A549 (cell line): ENCODE measurements at regions not wholly inside any gene's neighbourhood (a gene's known extent, or its start where the extent isn't known, plus 50 kb on each side); places are given as distances from the start of the nearest gene placed in this dataset.

ENCODE experiments used
- ATAC-seq, 2 experiments: fragments of 200-7000 bp in 1 of 2; fragments of >200 bp in 1 of 2; cut with Nextera tagmentation in 1 of 2; cut with Tn5 transposase in 1 of 2; 3 replicates each; pipeline versions ENCODE4 v1.8.0 to v1.9.1; 2018 to 2020; ENCODE audit warnings: mild to moderate bottlenecking in 1 of 2, moderate library complexity in 1 of 2
- CTCF ChIA-PET: fragments of 300-600 bp; sonication (Branson Sonifier 250); formaldehyde crosslinking; extraction: SDS; loops from one replicate; lab custom pipeline; 2021; ENCODE audit warnings: antibody characterized with exemption, inconsistent platforms; lab: Yijun Ruan, JAX
- POLR2A ChIA-PET: fragments of 350-600 bp; formaldehyde crosslinking; extraction: SDS; loops from one replicate; lab custom pipeline; 2021; ENCODE audit warnings: antibody characterized with exemption, inconsistent platforms; lab: Yijun Ruan, JAX
- DNase-seq, 2 experiments: peaks; one replicate each; pipeline versions ENCODE4 v3.0.0 to v3.0.0-alpha.2; 2011 to 2016; ENCODE audit warnings: low read depth in 1 of 2, low spot score in 1 of 2
- FAIRE-seq: peaks from 2 replicates; lab custom pipeline; 2011; peaks lifted over from hg19 to GRCh38; lab: Jason Lieb, UNC
- H3K27ac ChIP-seq, 2 experiments: fragments of >200 bp; sonication (Bioruptor Twin); formaldehyde crosslinking; 3 replicates each; pipeline ENCODE4 v1.5.1; 2016 to 2017
- H3K4me1 ChIP-seq: fragments of >200 bp; sonication (Bioruptor Twin); formaldehyde crosslinking; 3 replicates; pipeline ENCODE4 v1.6.1; 2016
- H3K4me2 ChIP-seq: fragments of >200 bp; sonication (Bioruptor Twin); formaldehyde crosslinking; 3 replicates; pipeline ENCODE4 v1.6.1; 2016
- H3K4me3 ChIP-seq: fragments of >200 bp; sonication (Bioruptor Twin); formaldehyde crosslinking; 3 replicates; pipeline ENCODE4 v1.5.1; 2016
- H3K9me3 ChIP-seq: fragments of >200 bp; sonication (Bioruptor Twin); formaldehyde crosslinking; 3 replicates; pipeline ENCODE4 v1.6.1; 2016
- BHLHE40 ChIP-seq: IDR thresholded peaks from 2 replicates; pipeline ENCODE4 v1.6.1; 2012; ENCODE audit warnings: low read depth, low read length, inconsistent platforms
- CBX2 ChIP-seq: fragments of 200-600 bp; sonication (generic); IDR thresholded peaks from 2 replicates; pipeline ENCODE4 v1.6.1; 2016; ENCODE audit warnings: low read depth, mild to moderate bottlenecking, borderline replicate concordance
- CBX8 ChIP-seq: fragments of 200-600 bp; sonication (generic); IDR thresholded peaks from 2 replicates; pipeline ENCODE4 v1.6.1; 2016
- CEBPB ChIP-seq, 2 experiments: fragments of >200 bp in 1 of 2; sonication (Bioruptor Twin) in 1 of 2; formaldehyde crosslinking in 1 of 2; IDR thresholded peaks; 2 replicates each; pipeline ENCODE4 v1.6.1; 2012 to 2016
- CHD4 ChIP-seq: fragments of 200-600 bp; sonication (generic); IDR thresholded peaks from 2 replicates; pipeline ENCODE4 v1.6.1; 2016; ENCODE audit warnings: antibody characterized with exemption, mild to moderate bottlenecking, borderline replicate concordance
- FOSL2 ChIP-seq, 2 experiments: fragments of 450-650 bp in 1 of 2; fragments of >200 bp in 1 of 2; sonication (Bioruptor Twin) in 1 of 2; formaldehyde crosslinking; IDR thresholded peaks; 2 replicates each; pipeline versions ENCODE4 v1.5.0 to v1.6.1; 2016 to 2020; ENCODE audit warnings: mild to moderate bottlenecking in 1 of 2, moderate library complexity in 1 of 2
- HDAC2 ChIP-seq: fragments of 200-600 bp; sonication (generic); IDR thresholded peaks from 2 replicates; pipeline ENCODE4 v1.6.1; 2016
- HOXB5 ChIP-seq: fragments of 250-450 bp; sonication (Bioruptor Pico); IDR thresholded peaks from 2 replicates; pipeline ENCODE4 v1.5.0; 2020; ENCODE audit warnings: mild to moderate bottlenecking, moderate library complexity
- JUN ChIP-seq, 2 experiments: fragments of >200 bp; sonication (Bioruptor Twin); formaldehyde crosslinking; IDR thresholded peaks; 2 replicates in 1 of 2; 3 replicates in 1 of 2; pipeline ENCODE4 v1.6.1; 2016 to 2017
- KDM1A ChIP-seq: fragments of 200-600 bp; sonication (generic); IDR thresholded peaks from 2 replicates; pipeline ENCODE4 v1.6.1; 2016; ENCODE audit warnings: low read depth, mild to moderate bottlenecking
- MAFK ChIP-seq: fragments of 450-650 bp; IDR thresholded peaks from 2 replicates; pipeline ENCODE4 v1.6.1; 2014; ENCODE audit not compliant: partially characterized antibody
- MAZ ChIP-seq: fragments of 150-350 bp; IDR thresholded peaks from 2 replicates; pipeline ENCODE4 v1.6.1; 2014; ENCODE audit warnings: antibody characterized with exemption, low read depth, low read length, borderline replicate concordance
- RAD21 ChIP-seq, 2 experiments: fragments of >200 bp in 1 of 2; sonication (Bioruptor Twin) in 1 of 2; formaldehyde crosslinking in 1 of 2; IDR thresholded peaks in 1 of 2; conservative IDR thresholded peaks in 1 of 2; 2 replicates in 1 of 2; 3 replicates in 1 of 2; pipeline ENCODE4 v1.6.1; 2012 to 2018; ENCODE audit warnings: inconsistent platforms in 1 of 2
- RCOR1 ChIP-seq: fragments of 150-350 bp; IDR thresholded peaks from 2 replicates; pipeline ENCODE4 v1.6.1; 2014; ENCODE audit warnings: antibody characterized with exemption, low read length, low read depth
- RFX5 ChIP-seq: fragments of 450-650 bp; IDR thresholded peaks from 2 replicates; pipeline ENCODE4 v1.7.1; 2014; ENCODE audit warnings: antibody characterized with exemption, mild to moderate bottlenecking, moderate library complexity
- RNF2 ChIP-seq: fragments of 200-600 bp; sonication (generic); IDR thresholded peaks from 2 replicates; pipeline ENCODE4 v1.6.1; 2016; ENCODE audit warnings: low read depth, mild to moderate bottlenecking, antibody characterized with exemption, moderate library complexity, borderline replicate concordance
- SMC3 ChIP-seq: fragments of >200 bp; sonication (Bioruptor Twin); formaldehyde crosslinking; IDR thresholded peaks from 3 replicates; pipeline ENCODE4 v1.6.1; 2018; ENCODE audit warnings: inconsistent platforms
- TFCP2L1 ChIP-seq: fragments of 250-450 bp; sonication (Bioruptor Pico); IDR thresholded peaks from 2 replicates; pipeline ENCODE4 v1.5.0; 2021; ENCODE audit warnings: mild to moderate bottlenecking
- ZC3H11A ChIP-seq: fragments of 450-650 bp; IDR thresholded peaks from 2 replicates; pipeline ENCODE4 v1.6.1; 2014; ENCODE audit warnings: antibody characterized with exemption, mild to moderate bottlenecking
- WGBS: methylation state at CpG from one replicate; pipeline ENCODE4 v1.1.6; 2017; ENCODE audit errors: missing lambda C conversion rate; 5-methylcytosine and 5-hydroxymethylcytosine counted together
- TF ChIP-seq, protein P1 (sequence below): fragments of >200 bp; sonication (Bioruptor Twin); formaldehyde crosslinking; IDR thresholded peaks from 2 replicates; pipeline ENCODE4 v1.6.1; 2016
- TF ChIP-seq, protein P2 (sequence below): IDR thresholded peaks from 2 replicates; pipeline ENCODE4 v1.6.1; 2012
- TF ChIP-seq, protein P3 (sequence below): fragments of 250-450 bp; sonication (Bioruptor Pico); IDR thresholded peaks from 2 replicates; pipeline ENCODE4 v1.5.0; 2020; ENCODE audit warnings: low read depth, mild to moderate bottlenecking, moderate library complexity
- TF ChIP-seq, protein P4 (sequence below): fragments of 250-450 bp; sonication (Bioruptor Pico); IDR thresholded peaks from 2 replicates; pipeline ENCODE4 v1.5.0; 2021; ENCODE audit warnings: mild to moderate bottlenecking, moderate library complexity, borderline replicate concordance
- TF ChIP-seq, protein P5 (sequence below): fragments of 200-600 bp; sonication (generic); IDR thresholded peaks from 2 replicates; pipeline ENCODE4 v1.6.1; 2016; ENCODE audit warnings: antibody characterized with exemption, mild to moderate bottlenecking, moderate library complexity
- TF ChIP-seq, protein P6 (sequence below): fragments of 450-650 bp; IDR thresholded peaks from 2 replicates; pipeline ENCODE4 v1.6.1; 2014; ENCODE audit warnings: antibody characterized with exemption

DNA sequence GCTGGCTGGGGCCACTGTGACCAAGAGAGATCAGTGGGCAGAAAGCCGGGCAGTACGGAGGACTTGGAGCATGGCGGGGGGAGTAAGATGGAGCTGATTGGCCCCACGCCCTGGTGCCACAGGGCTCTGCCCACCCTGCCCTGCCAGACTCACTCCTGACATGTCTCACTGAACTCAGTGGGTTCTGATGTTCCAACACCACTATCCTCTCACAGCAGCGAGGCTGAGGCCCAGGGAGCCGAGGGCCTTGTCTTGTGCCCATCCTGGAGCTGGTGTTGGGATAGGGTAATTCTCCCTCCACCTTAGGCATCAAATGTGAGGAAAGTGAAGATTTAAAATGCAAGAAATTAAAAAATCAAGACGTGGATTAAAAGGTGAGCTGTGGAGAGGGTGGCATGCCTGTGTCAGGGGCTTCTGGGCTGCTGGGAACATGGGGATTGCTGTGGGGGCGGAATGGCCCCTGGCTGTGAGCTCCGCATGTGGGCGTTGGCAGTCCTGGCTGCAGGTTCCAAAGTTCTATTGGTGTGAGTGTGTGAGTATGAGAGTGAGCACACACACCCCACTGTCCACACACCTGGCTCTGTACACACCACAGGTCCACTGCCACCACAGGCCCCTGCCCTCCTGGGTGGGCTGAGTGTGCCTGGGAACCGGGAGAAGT, 283.5 kb upstream of the HS6ST1 start:
- CTCF ChIA-PET = interaction anchor here (0.6 kb wide), 1 partner anchor 1375 kb away, joined by 3 read pairs; no protein-coding TSS in a partner anchor
- TF ChIP-seq TFCP2L1 (CRISPR knock-in tag) (no peak), CHD4 (no peak), ZC3H11A (no peak), MAZ (no peak)
- TF ChIP-seq, protein P1, sequence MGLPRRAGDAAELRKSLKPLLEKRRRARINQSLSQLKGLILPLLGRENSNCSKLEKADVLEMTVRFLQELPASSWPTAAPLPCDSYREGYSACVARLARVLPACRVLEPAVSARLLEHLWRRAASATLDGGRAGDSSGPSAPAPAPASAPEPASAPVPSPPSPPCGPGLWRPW = no peak
- TF ChIP-seq, protein P2, sequence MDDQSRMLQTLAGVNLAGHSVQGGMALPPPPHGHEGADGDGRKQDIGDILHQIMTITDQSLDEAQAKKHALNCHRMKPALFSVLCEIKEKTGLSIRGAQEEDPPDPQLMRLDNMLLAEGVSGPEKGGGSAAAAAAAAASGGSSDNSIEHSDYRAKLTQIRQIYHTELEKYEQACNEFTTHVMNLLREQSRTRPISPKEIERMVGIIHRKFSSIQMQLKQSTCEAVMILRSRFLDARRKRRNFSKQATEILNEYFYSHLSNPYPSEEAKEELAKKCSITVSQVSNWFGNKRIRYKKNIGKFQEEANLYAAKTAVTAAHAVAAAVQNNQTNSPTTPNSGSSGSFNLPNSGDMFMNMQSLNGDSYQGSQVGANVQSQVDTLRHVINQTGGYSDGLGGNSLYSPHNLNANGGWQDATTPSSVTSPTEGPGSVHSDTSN = no peak

DNA sequence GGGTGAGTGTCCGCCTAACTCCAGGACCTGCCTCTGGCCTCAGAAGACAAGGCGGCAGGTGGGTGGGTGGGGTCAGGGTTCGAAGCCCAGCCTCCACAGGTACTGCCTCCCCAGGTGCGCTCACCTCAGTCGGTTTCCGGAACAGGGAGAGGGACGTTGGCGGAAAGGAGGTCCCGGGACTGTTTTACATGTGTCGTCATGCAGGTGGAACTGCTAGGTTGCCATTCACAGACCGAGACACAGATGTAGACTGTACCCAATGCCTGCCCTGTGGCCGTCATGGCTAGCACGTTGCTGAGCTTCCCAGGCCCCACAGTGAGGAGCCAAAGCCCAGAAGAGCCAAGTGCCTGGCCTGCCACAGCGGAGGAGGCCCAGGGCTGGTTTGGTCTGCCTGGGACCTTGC, 284.0 kb upstream of the HS6ST1 start:
- no peaks in the 10 kb centered on the region for H3K4me1 ChIP-seq
- CTCF ChIA-PET = interaction anchor here (0.6 kb wide), 1 partner anchor 1375 kb away, joined by 3 read pairs; no protein-coding TSS in a partner anchor
- POLR2A ChIA-PET = no interaction called here
- DNase-seq = no peak
- no peak overlapping the region for H3K4me3 ChIP-seq
- TF ChIP-seq, protein P3, sequence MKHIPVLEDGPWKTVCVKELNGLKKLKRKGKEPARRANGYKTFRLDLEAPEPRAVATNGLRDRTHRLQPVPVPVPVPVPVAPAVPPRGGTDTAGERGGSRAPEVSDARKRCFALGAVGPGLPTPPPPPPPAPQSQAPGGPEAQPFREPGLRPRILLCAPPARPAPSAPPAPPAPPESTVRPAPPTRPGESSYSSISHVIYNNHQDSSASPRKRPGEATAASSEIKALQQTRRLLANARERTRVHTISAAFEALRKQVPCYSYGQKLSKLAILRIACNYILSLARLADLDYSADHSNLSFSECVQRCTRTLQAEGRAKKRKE = no peak
- no peak for TF ChIP-seq CEBPB (IDR thresholded peaks at IDR 0.05)
- TF ChIP-seq CBX2 = no peak
- TF ChIP-seq, protein P4, sequence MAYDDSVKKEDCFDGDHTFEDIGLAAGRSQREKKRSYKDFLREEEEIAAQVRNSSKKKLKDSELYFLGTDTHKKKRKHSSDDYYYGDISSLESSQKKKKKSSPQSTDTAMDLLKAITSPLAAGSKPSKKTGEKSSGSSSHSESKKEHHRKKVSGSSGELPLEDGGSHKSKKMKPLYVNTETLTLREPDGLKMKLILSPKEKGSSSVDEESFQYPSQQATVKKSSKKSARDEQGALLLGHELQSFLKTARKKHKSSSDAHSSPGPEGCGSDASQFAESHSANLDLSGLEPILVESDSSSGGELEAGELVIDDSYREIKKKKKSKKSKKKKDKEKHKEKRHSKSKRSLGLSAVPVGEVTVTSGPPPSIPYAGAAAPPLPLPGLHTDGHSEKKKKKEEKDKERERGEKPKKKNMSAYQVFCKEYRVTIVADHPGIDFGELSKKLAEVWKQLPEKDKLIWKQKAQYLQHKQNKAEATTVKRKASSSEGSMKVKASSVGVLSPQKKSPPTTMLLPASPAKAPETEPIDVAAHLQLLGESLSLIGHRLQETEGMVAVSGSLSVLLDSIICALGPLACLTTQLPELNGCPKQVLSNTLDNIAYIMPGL (CRISPR knock-in tag) = no peak
- TF ChIP-seq, all 56 proteins: peak for 0
- no peak for ATAC-seq
- Histone ChIP-seq H3K4me2 (no peak overlapping the region), H3K9me3 (no peaks in the 10 kb centered on the region), H3K27ac (no peak overlapping the region)
- WGBS = 64% methylated on average over 12 of the region's 14 CpGs
- no peak for FAIRE-seq

More for the DNA sequence above, 283.5 kb upstream of the HS6ST1 start:
- Histone ChIP-seq H3K27ac (no peak overlapping the region), H3K4me1 (no peaks in the 10 kb centered on the region), H3K9me3 (no peaks in the 10 kb centered on the region), H3K4me2 (no peak overlapping the region), H3K4me3 (no peak overlapping the region)
- POLR2A ChIA-PET = no interaction called here
- WGBS = 62% methylated on average over 10 of the region's 11 CpGs
- no peak for ATAC-seq
- no peak for DNase-seq
- FAIRE-seq = no peak

DNA sequence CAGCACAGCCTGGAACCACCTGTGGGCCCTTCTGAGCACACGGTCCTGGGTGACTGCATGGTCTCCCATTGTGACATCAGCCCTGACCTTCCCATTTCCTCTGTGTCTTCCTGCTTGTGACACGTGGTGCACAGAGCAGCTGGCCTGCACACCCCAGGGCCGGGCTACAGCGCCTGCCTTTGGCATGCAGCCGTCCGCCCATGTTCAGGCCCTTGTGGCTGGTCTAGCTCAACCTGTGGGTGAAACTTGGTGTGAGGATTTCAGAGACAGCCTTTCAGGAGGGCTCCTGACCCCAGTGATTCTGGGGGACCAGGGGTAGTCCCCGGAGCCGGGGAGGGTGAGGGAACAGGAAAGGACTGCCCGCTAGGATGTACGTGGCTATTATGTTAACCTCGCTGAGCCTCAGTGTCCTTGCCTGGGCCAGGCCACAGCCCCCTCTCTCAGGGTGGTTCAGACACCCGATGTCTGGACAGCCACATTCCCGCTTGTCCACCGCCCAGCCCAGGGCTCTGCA, 284.8 kb upstream of the HS6ST1 start:
- H3K27ac ChIP-seq = no peak overlapping the region
- POLR2A ChIA-PET = no interaction called here
- no peaks in the 10 kb centered on the region for H3K4me1 ChIP-seq
- DNase-seq (no peak), FAIRE-seq (no peak), ATAC-seq (no peak; a peak in 1 of 6 replicates)
- H3K9me3 ChIP-seq = no peaks in the 10 kb centered on the region
- CTCF ChIA-PET = no interaction called here
- no peak overlapping the region for H3K4me2 ChIP-seq
- 64% methylated on average over 6 of the region's 14 CpGs for WGBS
- no peak overlapping the region for H3K4me3 ChIP-seq
- TF ChIP-seq JUN (IDR thresholded peaks at IDR 0.05) (no peak), KDM1A (no peak), RFX5 (no peak), FOSL2 (IDR thresholded peaks at IDR 0.05) (no peak), FOSL2 (CRISPR knock-in tag; IDR thresholded peaks at IDR 0.05) (no peak), RAD21 (conservative IDR thresholded peaks at IDR 0.05 in 1 of 2, IDR thresholded peaks at IDR 0.05 in 1 of 2) (no peak), SMC3 (no peak), RCOR1 (no peak), HDAC2 (no peak), CHD4 (no peak), RNF2 (no peak), CBX8 (no peak), MAFK (no peak), HOXB5 (CRISPR knock-in tag) (no peak), BHLHE40 (no peak)
- TF ChIP-seq, protein P5, sequence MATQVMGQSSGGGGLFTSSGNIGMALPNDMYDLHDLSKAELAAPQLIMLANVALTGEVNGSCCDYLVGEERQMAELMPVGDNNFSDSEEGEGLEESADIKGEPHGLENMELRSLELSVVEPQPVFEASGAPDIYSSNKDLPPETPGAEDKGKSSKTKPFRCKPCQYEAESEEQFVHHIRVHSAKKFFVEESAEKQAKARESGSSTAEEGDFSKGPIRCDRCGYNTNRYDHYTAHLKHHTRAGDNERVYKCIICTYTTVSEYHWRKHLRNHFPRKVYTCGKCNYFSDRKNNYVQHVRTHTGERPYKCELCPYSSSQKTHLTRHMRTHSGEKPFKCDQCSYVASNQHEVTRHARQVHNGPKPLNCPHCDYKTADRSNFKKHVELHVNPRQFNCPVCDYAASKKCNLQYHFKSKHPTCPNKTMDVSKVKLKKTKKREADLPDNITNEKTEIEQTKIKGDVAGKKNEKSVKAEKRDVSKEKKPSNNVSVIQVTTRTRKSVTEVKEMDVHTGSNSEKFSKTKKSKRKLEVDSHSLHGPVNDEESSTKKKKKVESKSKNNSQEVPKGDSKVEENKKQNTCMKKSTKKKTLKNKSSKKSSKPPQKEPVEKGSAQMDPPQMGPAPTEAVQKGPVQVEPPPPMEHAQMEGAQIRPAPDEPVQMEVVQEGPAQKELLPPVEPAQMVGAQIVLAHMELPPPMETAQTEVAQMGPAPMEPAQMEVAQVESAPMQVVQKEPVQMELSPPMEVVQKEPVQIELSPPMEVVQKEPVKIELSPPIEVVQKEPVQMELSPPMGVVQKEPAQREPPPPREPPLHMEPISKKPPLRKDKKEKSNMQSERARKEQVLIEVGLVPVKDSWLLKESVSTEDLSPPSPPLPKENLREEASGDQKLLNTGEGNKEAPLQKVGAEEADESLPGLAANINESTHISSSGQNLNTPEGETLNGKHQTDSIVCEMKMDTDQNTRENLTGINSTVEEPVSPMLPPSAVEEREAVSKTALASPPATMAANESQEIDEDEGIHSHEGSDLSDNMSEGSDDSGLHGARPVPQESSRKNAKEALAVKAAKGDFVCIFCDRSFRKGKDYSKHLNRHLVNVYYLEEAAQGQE = no peak
- TF ChIP-seq, protein P6, sequence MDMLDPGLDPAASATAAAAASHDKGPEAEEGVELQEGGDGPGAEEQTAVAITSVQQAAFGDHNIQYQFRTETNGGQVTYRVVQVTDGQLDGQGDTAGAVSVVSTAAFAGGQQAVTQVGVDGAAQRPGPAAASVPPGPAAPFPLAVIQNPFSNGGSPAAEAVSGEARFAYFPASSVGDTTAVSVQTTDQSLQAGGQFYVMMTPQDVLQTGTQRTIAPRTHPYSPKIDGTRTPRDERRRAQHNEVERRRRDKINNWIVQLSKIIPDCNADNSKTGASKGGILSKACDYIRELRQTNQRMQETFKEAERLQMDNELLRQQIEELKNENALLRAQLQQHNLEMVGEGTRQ = no peak
